Uterus (tissue), 3 donors: ENCODE measurements at regions not wholly inside any gene's neighbourhood (a gene's known extent, or its start where the extent isn't known, plus 50 kb on each side); places are given as distances from the start of the nearest gene placed in this dataset.

Experiments
- DNase-seq, 2 donors: peaks; one replicate each; pipeline ENCODE4 v3.0.0-alpha.2; 2019 to 2020
- H3K27ac ChIP-seq, 2 donors: fragments of 200-600 bp; sonication (generic); 1 replicate in 1 of 2; 2 replicates in 1 of 2; pipeline ENCODE4 v1.5.1; 2016 to 2018
- H3K27me3 ChIP-seq, 2 donors: fragments of 200-600 bp; sonication (generic); one replicate each; pipeline ENCODE4 v1.5.1; 2018 to 2019; ENCODE audit warnings: control low read depth in 1 of 2
- H3K36me3 ChIP-seq, 2 donors: fragments of 200-600 bp; sonication (generic); one replicate each; pipeline ENCODE4 v1.5.1; 2019; ENCODE audit warnings: control low read depth in 1 of 2
- H3K4me1 ChIP-seq, 2 donors: fragments of 200-600 bp; sonication (generic); one replicate each; pipeline ENCODE4 v1.5.1; 2018 to 2019; ENCODE audit warnings: control low read depth in 1 of 2
- H3K4me3 ChIP-seq, 2 donors: fragments of 200-600 bp; sonication (generic); 1 replicate in 1 of 2; 2 replicates in 1 of 2; pipeline ENCODE4 v1.5.1; 2018 to 2019; ENCODE audit warnings: mild to moderate bottlenecking in 1 of 2
- H3K9me3 ChIP-seq, 2 donors: fragments of 200-600 bp; sonication (generic); one replicate each; pipeline ENCODE4 v1.5.1; 2019; ENCODE audit warnings: control low read depth in 1 of 2
- POLR2A ChIP-seq, 2 donors: fragments of 450-650 bp; IDR thresholded peaks; one replicate each; pipeline ENCODE4 v1.6.1; 2016; ENCODE audit warnings: antibody characterized with exemption in 2 of 2, mild to moderate bottlenecking in 1 of 2, moderate library complexity in 1 of 2
- intact Hi-C: fragments of 100-400 bp; cut with DNase I; formaldehyde crosslinking; loops from one replicate; pipeline ENCODE4 v1.15.1; 2023; ENCODE audit warnings: low total_unique reads
- TF ChIP-seq, protein P1 (sequence below), 4 experiments: fragments of 200-600 bp in 2 of 4; fragments of 450-650 bp in 2 of 4; sonication (generic) in 2 of 4; IDR thresholded peaks; one replicate each; pipeline ENCODE4 v1.5.1; 2016 to 2019; ENCODE audit warnings: antibody characterized with exemption in 4 of 4, mild to moderate bottlenecking in 2 of 4, moderate library complexity in 1 of 4
- donor health status: DM: yes; HTN: yes; CAD: no.

DNA sequence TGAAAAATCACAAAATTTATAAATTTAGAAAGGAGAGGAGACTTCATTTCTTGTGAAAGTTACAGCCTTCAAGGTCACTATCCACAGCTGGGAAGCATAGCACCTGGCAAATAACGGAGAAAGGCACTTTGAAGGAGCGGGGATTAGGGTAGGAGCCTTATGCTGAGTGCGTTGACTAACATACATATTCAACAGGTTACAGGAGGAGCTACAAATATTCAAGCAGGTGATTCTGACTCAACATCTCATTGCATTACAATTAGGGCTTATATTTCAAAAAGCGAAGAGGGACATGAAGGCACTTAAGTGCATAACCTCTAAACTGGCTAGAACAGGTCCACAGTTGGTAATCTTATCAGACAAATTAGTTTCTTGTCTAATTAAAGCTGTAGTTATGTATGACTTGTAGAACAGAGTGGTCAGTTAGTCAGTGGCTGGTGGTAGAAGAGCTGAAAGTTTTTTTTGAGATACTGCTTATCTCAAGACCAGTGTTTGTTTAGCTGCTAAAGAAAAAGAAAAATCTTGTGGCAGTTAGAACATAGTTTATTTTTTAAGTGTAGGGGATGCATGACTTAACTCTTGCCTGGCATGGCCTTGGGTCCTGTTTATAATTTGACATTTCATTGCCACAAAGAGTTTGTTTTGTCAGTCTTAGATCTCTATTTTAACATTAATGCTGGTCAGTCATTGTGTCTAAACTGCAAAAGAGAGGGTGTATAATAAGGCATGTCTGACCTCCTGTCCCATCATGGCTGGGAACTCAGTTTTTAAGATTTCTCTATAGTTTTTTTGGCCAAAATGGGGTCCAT is 311.5 kb downstream of the DUSP10 start:
- Histone ChIP-seq H3K27ac (no peak overlapping the region), H3K4me1 (no peaks in the 10 kb centered on the region), H3K4me3 (no peak overlapping the region), H3K9me3 (peaks cover 0 to 9% of the 10 kb centered on the region in 2 donors), H3K27me3 (no peaks in the 10 kb centered on the region), H3K36me3 (no peaks in the 10 kb centered on the region)
- intact Hi-C loops: loop anchor here (10.0 kb wide), 2 partner anchors 166 to 556 kb away; partner anchors contain the start of gene HLX
- DNase-seq: no peak
- TF ChIP-seq POLR2A (IDR thresholded peaks at IDR 0.05): no peak
- TF ChIP-seq, protein P1, sequence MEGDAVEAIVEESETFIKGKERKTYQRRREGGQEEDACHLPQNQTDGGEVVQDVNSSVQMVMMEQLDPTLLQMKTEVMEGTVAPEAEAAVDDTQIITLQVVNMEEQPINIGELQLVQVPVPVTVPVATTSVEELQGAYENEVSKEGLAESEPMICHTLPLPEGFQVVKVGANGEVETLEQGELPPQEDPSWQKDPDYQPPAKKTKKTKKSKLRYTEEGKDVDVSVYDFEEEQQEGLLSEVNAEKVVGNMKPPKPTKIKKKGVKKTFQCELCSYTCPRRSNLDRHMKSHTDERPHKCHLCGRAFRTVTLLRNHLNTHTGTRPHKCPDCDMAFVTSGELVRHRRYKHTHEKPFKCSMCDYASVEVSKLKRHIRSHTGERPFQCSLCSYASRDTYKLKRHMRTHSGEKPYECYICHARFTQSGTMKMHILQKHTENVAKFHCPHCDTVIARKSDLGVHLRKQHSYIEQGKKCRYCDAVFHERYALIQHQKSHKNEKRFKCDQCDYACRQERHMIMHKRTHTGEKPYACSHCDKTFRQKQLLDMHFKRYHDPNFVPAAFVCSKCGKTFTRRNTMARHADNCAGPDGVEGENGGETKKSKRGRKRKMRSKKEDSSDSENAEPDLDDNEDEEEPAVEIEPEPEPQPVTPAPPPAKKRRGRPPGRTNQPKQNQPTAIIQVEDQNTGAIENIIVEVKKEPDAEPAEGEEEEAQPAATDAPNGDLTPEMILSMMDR (IDR thresholded peaks at IDR 0.05): no peak

DNA sequence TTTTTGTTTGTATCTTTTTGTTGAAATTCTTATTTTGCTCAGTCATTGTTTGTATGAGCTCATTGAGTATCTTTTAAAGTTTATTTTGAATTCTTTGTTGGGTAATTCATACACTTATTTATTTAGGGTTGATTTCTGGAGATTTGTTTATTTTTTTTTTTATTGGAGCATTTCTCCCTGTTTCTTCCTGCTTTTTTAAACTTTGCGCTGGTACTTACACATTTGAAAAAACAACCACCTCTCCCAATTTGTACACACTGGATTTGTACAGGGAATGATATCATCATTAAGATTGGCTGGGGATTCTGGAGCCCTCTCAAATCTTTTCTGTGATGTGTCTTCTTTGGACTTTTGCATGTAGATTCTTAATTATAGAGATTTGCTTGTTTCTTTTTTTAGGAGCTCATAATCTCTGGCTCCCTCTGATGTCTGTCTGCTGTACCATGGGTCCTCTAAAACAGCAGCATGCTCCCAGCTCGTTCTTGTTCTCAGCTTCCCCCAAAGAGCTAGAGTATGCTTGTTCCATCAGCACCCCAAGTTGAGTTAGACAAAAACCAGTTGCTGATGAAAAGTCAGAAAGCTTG is 310.7 kb downstream of the DUSP10 start:
- TF ChIP-seq POLR2A (IDR thresholded peaks at IDR 0.05): no peak
- TF ChIP-seq, protein P1 (IDR thresholded peaks at IDR 0.05): no peak
- no peak for DNase-seq
- no peak overlapping the region for H3K4me3 ChIP-seq
- H3K36me3 ChIP-seq: no peaks in the 10 kb centered on the region
- peaks cover 0 to 3% of the 10 kb centered on the region in 2 donors for H3K9me3 ChIP-seq
- no peaks in the 10 kb centered on the region for H3K4me1 ChIP-seq
- H3K27me3 ChIP-seq: no peaks in the 10 kb centered on the region
- no peak overlapping the region for H3K27ac ChIP-seq
- intact Hi-C loops: loop anchor here (10.0 kb wide), 2 partner anchors 166 to 556 kb away; partner anchors contain the start of gene HLX

DNA sequence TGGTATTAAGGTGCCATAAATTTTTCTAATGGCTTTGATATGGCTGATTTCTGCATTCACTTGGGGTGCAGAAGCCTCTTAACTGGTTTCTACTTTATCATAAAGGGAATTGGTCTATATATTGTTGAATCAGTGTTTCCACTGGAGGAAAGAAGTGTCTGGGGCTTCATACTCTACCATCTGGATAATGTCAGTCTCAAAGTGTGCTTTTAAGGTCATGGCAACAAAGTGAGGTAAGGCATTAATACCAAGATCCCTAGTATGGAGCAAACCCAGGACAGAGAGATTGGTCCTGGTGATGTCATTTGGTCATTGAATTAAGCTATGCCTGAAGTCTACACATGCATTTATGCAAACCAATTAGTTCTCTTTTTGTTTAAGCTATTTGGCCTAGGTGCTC is 309.9 kb downstream of the DUSP10 start:
- intact Hi-C loops: loop anchor here (10.0 kb wide), 2 partner anchors 167 to 557 kb away; partner anchors contain the start of gene HLX
- TF ChIP-seq POLR2A (IDR thresholded peaks at IDR 0.05): no peak
- TF ChIP-seq, protein P1 (IDR thresholded peaks at IDR 0.05): no peak
- Histone ChIP-seq H3K4me3 (no peak overlapping the region), H3K9me3 (no peaks in the 10 kb centered on the region), H3K36me3 (no peaks in the 10 kb centered on the region), H3K27me3 (no peaks in the 10 kb centered on the region), H3K27ac (no peak overlapping the region), H3K4me1 (no peaks in the 10 kb centered on the region)
- no peak for DNase-seq

DNA sequence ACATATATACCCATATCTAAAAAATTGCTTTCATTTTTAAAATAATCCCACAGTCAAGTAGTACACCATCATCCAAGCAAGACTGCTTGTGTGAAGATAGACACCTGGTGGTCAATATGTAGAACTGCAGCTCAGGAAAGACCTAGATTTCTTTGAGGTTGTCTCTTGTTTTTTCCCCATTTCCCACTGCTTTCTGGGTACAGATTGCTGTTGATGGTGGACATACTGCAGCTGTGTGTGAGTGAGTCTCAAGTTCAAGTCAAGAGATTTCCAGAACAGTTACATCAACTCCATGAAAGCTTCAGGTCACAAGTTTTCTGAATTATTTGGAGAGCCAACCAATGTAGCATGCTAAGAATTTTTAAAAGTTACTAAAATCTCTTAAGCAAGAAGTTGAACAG is 306.4 kb downstream of the DUSP10 start:
- Histone ChIP-seq H3K27ac (no peak overlapping the region), H3K27me3 (no peaks in the 10 kb centered on the region)
- TF ChIP-seq, protein P1 (IDR thresholded peaks at IDR 0.05): peak; percentile 79 to 98 (median 90)
- no peak for TF ChIP-seq POLR2A (IDR thresholded peaks at IDR 0.05)

DNA sequence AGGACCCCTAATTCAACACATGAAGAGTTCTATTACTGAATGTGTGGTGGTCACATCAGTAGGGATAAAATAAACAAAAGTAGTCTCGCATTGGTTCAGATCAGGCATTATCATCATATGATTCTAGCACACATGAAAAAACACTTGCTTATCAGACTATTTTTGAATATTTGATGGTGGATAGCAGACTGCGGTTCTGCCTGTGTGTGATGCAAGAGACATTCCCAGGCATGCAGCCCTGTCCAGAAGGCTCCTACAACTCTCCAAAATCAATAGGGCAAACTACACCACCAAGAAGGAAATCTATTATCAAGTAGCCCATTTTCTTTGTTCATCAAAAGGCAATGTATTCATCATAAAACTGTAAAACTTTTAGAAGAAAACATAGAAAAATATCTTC is 304.7 kb downstream of the DUSP10 start:
- Histone ChIP-seq H3K4me1 (no peaks in the 10 kb centered on the region), H3K27ac (no peak overlapping the region), H3K4me3 (no peak overlapping the region), H3K9me3 (no peaks in the 10 kb centered on the region), H3K27me3 (no peaks in the 10 kb centered on the region), H3K36me3 (no peaks in the 10 kb centered on the region)
- DNase-seq: no peak
- no peak for TF ChIP-seq POLR2A (IDR thresholded peaks at IDR 0.05)
- TF ChIP-seq, protein P1 (IDR thresholded peaks at IDR 0.05): no peak
- intact Hi-C loops: loop anchor here (10.0 kb wide), 2 partner anchors 172 to 562 kb away; partner anchors contain the start of gene HLX

More for the DNA sequence above, 306.4 kb downstream of the DUSP10 start:
- intact Hi-C loops: loop anchor here (10.0 kb wide), 2 partner anchors 171 to 561 kb away; partner anchors contain the start of gene HLX
- Histone ChIP-seq H3K4me3 (no peak overlapping the region), H3K4me1 (no peaks in the 10 kb centered on the region), H3K9me3 (no peaks in the 10 kb centered on the region), H3K36me3 (no peaks in the 10 kb centered on the region)
- DNase-seq: no peak
